Testis (tissue), 2 donors: ENCODE measurements at regions not wholly inside any gene's neighbourhood (a gene's known extent, or its start where the extent isn't known, plus 50 kb on each side); places are given as distances from the start of the nearest gene placed in this dataset.

Experiments
- POLR2A ChIP-seq: fragments of 450-650 bp; IDR thresholded peaks from one replicate; pipeline ENCODE4 v1.6.1; 2017; ENCODE audit warnings: antibody characterized with exemption, mild to moderate bottlenecking, moderate library complexity
- TF ChIP-seq, protein P1 (sequence below), 3 experiments: fragments of 450-650 bp in 2 of 3; fragments of 200-600 bp in 1 of 3; sonication (generic) in 1 of 3; IDR thresholded peaks; one replicate each; pipeline ENCODE4 v1.5.1; 2016 to 2019; ENCODE audit warnings: antibody characterized with exemption in 3 of 3, mild to moderate bottlenecking in 2 of 3, moderate library complexity in 1 of 3

DNA sequence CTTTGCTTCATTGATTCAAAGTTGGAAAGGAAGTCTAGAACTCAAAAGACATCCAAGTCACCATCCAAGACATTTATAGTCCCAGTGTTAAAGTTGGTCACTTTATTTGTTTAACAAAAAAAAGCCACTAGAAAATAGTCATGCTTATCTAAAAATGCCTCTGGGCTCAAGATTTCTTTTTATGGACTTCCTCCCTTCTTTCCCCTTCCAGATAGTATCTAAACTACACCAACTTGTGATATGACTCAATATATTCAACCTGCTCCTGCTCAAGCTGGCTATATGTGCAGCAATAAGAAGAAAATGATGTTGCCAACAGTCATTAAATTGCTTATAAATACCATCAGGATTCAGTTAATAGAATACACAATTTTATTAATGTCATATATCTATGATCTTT lies 1177.1 kb downstream of the FLRT2 start:
- TF ChIP-seq, protein P1, sequence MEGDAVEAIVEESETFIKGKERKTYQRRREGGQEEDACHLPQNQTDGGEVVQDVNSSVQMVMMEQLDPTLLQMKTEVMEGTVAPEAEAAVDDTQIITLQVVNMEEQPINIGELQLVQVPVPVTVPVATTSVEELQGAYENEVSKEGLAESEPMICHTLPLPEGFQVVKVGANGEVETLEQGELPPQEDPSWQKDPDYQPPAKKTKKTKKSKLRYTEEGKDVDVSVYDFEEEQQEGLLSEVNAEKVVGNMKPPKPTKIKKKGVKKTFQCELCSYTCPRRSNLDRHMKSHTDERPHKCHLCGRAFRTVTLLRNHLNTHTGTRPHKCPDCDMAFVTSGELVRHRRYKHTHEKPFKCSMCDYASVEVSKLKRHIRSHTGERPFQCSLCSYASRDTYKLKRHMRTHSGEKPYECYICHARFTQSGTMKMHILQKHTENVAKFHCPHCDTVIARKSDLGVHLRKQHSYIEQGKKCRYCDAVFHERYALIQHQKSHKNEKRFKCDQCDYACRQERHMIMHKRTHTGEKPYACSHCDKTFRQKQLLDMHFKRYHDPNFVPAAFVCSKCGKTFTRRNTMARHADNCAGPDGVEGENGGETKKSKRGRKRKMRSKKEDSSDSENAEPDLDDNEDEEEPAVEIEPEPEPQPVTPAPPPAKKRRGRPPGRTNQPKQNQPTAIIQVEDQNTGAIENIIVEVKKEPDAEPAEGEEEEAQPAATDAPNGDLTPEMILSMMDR (IDR thresholded peaks at IDR 0.05): no peak
- TF ChIP-seq POLR2A: no peak
